ENCODE measurements at regions not wholly inside any gene's neighbourhood (a gene's known extent, or its start where the extent isn't known, plus 50 kb on each side); places are given as distances from the start of the nearest gene placed in this dataset.

DNA sequence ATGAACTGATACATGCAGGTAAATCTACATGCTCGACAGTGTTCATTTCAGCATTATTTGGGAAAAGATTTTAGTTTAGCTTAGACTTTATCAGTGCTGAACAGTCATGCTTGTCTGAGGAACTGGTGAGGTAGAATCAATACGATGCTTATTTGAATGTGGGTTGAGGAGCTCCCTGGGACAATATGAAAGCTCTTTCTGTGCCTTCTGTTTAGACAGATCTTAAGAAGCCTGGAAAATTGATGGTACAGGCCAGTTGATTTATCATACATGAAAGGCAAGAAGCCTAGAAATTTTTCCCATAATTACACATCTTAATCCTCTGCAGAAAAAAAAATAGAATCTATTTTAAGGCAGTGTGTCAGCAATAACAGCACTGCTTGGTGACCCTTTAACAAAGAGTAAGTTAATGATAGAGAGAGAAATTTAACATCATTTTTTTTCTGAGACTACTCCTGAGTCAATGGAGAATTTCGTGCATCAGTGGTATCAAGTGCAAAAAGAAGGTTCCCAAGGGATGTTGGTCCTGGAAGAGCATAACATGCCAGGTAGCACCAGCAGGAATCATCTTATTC, 252.2 kb upstream of the CDH20 start:
- no peak for DNase-seq (ENCODE audit: low spot score)

DNA sequence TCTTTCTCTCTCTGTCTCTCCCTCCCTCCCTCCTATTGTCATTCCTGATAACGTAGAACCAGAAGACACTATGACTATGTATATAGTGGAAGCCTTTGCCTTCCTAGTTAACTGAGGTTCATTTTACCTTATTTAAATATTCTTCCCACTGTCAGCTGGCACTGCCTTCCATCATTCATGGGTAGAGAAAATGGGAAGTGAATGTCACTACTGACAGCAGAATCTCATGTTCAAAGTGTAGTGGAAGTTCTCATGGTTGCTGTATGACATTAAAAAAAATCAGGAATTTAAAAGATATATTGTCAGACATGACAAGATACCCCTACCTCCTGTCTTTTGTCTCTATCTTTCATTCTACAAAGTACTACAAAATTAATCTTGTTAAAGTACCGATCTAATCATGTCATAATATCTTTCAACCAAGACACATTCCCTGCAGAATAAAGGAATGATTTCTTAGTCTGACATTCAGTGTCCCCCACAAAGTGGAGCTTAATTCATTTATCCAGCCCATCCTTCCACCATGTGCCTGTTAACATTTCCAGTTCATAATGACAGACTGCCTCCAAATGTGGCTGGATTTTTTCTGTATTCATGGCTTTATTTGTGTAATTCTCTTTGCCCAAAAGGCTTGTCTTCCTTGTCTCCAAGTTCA, 250.1 kb upstream of the CDH20 start:
- DNase-seq (ENCODE audit: low spot score): no peak

DNA sequence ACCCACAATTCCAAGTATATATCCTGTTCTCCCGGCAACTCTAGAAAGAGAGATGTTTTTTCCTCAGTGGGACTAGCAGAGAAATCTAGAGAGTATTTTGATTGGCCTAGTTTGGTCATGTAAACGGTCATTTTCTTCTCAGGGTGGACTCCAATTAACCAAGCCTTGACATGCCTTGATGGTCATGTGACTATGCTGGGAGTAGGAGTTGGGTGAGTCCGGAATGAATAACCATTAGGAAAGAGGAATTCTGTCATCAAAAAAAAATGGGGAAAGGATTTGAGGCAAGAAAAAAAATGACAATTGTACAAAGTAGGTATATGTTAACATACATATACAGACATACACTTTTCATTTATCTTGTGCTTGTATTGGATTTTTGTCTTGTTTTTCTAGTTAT, 248.2 kb upstream of the CDH20 start:
- DNase-seq (ENCODE audit: low spot score): no peak

DNA sequence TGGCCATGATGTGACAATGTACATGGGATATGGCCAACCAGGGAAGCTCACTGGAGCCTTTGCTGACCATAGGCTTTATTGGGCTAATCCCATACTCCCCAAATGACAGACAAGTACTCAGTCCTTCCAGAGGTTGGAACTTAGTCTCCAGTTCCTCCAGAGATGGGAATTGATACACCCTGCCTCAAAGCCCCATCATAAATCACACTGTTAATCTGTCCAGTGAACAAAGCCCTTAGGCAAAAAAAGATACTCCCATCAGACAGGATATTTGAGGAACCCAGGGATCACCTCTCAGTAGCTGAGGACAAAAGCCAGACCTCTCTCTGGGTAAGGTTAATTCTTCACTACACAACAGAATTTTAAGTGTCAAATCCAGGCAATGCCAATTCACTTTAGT, 247.5 kb upstream of the CDH20 start:
- DNase-seq (ENCODE audit: low spot score): no peak

DNA sequence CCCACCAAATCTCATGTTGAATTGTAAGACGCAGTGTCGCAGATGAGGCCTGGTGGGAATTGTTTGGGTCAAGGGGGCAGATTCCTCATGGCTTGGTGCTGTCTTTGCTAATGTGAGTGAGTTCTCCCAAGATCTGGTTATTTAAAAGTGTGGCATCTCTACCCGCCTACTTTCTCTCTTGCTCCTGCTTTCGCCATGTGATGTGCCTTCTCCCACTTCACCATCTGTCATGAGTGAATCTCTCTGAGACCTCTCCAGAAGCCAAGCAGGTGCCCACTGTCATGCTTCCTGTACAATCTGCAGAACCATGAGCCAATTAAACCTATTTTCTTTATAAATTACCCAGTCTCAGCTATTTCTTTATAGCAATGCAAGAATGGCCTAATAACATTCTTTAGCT, 246.6 kb upstream of the CDH20 start:
- DNase-seq (ENCODE audit: low spot score): no peak

DNA sequence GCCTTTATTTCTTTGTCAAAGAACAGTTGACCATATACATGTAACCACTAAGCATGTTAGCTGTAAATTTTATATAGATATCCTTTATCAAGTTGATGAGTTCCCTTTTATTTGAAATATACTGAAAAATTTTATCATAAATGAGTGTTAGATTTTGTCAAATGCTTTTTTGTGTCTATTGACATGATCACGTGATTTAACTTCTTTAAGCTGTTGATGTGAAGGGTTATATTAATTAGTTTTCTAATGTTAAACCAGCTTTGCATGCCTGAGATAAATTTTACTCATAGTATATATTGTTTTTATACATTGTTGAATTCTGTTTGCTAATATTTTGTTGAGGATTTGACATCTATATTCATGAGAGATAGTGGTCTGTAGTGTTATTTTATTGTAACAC, 241.9 kb upstream of the CDH20 start:
- no peak for DNase-seq (ENCODE audit: low spot score)

DNA sequence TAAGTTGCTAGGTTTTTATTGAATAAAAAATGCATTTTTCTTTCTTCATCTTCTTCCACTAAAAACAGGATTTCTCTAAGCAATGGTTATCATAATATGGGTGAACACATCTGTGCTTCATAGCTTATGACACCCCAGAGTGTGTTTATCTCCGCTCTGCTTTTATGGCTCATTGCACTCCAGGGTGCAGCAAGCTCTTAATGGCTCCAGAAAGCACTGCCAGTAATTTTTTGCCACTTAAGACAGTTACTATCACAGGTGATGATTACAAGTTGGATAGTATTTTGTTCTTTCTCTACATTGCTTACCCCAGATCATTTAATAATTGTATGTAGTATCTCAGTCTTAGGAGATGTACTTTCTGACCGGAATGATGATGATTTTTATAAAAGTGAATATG, 239.3 kb upstream of the CDH20 start:
- no peak for DNase-seq (ENCODE audit: low spot score)

DNA sequence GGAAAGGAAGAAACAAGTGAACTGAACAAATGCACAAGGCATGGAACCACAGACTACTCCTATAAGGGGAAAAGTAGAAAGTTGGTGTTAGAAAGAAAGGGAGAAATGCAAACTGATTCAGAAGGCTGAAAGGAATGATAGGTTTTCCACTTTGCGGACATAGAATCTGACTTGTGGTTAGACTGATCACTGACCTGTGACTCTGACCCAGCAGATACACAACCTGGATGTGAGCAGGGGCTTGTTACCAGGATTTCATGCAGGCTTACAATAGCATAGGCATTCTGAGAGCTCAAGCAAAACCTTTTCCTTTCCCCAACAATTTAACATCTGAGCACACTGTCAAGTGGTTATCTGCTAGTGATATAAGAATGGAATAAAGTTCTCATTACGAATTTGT, 237.0 kb upstream of the CDH20 start:
- DNase-seq (ENCODE audit: low spot score): no peak

DNA sequence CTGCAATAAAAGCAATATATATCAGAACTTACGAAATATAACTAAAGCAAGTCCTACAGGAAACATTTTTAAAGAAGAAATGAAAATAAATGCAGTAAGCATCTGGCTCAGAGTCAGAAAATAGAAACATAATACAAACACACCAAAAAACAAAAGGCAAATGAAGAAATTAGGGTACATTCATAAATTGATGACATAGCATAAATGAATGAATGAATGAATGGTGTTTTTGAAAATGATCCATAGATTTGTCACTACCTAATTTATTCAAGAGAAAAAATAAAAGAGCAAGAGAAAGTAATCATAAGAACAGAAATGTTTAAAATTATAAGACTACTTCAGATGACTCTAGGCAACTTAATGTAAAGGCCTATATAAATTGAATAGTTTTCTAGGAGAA, 226.1 kb upstream of the CDH20 start:
- no peak for DNase-seq (ENCODE audit: low spot score)

DNA sequence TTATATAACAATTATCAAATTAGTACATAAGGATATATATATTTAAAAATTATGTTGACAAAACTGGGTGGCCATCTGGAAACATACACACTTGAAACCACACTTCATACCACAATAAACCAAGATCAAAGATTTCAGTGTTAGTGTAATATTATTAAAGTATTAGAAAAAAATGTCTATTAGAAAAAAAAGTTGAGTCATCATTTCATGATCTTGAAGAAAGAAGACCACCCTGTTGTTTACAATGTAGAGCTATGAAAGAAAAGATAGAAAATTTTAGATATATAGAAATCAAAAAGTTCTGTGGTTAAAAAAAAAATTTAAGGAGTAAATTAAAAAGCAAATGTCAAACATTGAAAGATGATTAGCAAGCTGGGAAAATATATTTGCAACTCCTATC, 224.5 kb upstream of the CDH20 start:
- DNase-seq (ENCODE audit: low spot score): no peak

DNA sequence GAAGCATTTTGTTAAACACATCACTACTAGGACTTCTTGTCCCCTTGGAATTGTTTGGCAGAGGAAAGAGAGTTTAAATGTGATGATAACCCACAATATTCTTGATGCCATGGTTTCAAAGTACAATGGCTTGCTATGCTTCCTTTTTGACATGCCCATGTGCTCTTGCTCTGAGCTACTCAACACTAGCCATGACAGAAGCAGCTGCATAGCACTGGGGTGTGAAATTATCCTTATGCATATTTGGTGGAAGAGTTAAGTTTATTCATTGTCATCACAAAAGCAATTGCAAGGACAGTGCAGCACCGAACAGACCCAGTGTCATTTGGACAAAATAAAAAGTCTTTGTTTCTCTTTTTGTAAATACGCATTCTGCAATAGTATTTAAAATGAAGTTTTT, 209.9 kb upstream of the CDH20 start:
- no peak for DNase-seq (ENCODE audit: low spot score)

DNA sequence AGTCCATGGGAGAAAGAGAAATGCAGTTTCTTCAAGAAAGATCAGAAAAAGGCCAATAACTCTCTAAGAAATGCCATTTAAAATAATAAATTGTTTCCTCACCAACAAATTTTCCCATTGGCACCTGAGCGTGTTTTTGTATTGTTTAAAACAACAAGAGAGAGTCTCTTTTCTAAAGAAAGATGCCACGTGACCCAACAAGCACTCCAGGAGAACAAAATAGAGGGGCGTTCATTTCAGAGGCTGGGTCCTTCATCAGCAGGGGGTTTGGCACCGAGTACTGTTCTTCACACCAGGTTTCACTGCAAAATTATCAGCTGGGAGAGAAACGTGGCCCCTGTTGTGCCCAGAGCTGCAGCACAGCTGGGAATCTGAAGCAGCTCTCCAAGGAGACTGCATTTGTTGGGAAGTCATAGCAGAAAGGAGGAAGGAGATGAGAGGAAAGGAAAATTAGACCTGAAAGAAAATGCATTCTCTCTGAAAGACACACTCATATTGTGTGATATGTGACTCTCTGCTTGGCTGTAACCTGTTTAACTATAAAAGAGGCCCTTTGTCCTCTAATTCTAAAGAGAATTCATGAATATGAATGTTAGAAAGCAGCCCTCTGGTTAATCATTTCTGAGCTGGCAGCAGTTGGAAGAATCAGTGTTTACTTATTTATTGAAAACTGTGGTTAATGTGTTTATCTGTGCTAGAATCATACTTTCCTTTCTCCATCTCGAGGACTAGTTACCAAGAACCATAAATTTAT, 205.3 kb upstream of the CDH20 start:
- DNase-seq (ENCODE audit: low spot score): no peak

DNA sequence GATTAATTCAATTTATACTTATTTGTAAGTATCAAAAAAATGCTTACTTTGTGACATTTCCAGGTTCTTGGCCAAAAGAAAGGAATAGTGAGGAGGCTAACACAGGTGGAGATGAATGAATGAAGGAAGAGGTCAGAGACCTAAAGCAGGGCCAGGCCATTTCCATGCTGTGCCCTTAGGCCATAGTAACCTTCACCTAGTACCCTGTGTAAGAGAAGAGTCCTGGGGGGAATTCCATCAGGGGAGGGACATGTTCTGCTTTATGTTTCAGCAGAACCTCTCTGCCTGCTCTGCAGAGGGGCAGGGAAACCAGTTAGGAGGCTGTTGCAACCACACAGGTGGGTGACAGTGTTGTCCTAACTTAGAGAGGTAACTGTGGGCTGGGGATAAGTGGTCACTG, 204.2 kb upstream of the CDH20 start:
- no peak for DNase-seq (ENCODE audit: low spot score)

DNA sequence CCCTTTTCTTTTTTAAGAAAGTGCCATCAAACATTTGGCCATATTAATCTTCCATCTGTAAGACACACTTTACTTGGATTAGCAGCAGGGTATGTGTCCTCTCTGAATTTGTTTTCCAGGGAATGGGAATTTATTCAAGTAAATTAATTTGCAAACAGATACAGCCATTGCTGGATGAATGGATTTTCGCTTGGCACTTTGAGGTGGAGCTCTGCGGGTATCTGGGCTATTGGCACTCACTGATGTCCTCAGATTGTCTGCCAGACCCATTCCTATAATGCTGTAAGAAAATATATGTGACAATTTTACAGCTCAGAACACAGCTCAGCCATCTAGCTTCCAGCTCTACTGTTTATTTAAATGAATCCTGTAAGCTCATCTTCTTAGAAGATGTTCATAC, 201.2 kb upstream of the CDH20 start:
- no peak for DNase-seq (ENCODE audit: low spot score)

DNA sequence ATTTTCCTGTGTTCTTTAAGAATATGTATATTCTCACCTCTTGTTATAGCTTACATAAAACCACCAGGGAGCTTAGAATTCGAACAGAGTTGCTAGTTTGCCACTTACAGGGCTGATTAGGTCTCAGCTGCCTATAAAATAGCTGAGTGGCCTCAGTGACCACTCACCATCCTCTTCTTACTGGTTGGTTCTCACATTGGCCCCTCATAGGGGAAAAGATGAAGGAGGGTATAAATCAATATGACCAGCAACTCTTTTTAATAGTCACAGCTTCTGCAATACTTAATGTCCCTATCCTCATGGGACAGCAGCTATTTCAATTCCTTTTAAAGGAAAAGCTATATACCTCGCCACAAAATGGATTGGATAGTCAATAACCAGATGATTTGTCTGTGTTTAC, 199.4 kb upstream of the CDH20 start:
- no peak for DNase-seq (ENCODE audit: low spot score)

DNA sequence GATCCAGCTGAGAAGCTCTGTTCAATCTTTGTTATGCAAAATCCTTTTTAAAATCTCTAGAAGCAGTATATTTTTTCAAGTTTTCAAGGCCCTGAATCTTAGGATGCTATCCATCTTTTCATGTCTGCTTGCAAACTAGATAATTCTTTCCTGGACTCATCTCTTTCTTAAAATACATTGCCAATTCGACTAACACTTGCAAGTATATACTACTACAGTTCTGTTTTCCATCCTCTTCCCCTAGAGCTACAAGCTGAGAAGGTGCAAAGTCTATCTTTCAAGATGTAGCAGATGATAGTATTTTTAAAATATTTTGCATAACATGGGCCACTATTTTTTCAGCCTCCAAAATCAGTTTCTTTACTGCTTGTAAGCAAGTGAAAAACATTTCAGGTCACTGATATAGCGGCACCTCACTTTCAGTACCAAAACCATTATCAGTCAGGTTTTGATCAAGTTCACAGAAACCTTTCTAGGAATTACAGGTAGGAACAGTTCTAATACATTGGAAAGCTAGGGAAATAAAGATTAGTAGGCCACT, 196.4 kb upstream of the CDH20 start:
- DNase-seq (ENCODE audit: low spot score): no peak

DNA sequence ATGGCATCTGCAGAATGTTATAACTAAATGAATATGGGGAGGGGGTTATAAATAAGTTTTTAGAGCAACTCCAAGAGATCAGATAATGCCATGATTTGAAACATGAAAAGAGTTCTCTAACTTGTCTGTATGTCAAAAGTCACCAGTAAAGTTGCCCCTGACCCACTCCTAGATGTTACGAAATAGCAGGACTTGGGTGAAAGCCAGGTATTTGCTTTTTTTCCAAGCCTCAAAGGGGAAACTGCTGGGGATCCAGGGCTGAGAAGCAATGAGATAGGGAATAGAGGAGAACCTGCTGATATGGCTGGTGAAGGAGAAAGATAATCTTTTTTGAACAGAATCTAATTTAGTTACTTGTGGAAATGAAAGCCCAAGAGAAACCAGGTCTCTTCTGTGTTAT, 191.5 kb upstream of the CDH20 start:
- no peak for DNase-seq (ENCODE audit: low spot score)

DNA sequence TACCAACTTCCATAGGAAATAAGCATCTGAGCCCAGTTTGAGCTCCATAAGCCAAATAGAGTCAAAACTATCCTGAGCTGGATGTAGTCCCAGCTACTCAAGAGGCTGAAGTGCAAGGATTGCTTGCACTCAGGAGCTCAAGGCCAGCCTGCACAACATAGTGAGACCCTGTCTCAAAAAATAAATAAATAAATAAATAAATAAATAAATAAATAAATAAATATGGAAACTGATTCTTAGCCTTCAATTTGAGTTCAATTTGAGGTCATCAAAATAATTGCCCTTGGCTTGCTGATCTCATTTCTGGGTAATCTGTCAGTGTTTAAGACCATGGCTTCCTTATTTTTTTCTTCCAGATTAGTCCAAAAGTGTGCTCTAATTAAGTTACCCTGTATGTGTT, 184.9 kb upstream of the CDH20 start:
- DNase-seq (ENCODE audit: low spot score): no peak

DNA sequence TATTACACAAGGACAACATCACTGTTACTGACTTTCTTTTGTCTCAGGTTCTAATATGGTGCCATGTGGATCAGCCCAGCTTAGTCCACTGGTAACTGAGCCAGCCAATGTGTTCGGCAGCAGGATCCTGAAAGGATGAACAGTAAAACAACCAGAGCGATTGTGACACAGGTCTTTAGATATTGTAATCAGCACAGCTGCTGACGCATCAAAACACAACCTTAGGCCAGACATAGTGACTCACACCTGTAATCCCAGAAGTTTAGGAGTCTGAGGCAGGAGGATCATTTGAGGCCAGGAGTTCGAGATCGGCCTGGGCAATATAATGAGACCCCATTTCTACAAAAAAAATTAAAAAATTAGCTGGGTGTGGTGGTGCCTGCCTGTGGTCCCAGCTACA, 183.4 kb upstream of the CDH20 start:
- DNase-seq (ENCODE audit: low spot score): no peak

DNA sequence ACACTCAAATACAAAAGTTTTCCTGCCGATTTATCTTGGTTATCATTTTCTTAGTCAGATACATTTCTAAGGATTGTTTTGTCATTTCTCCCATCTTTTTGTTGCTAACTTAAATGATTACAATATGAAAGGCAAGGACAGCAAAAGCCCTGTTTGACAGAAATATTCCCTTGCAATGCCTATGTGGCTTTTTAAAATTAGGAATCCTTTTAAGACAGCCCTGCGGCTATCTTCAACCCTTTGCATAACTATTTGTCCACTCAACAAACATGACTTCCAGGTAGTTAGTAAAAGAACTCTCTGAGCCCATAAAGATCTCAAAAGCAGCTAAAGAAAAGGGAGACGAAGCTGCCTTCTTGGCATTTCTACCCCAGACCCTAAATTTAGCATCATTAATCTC, 179.7 kb upstream of the CDH20 start:
- DNase-seq (ENCODE audit: low spot score): no peak

DNA sequence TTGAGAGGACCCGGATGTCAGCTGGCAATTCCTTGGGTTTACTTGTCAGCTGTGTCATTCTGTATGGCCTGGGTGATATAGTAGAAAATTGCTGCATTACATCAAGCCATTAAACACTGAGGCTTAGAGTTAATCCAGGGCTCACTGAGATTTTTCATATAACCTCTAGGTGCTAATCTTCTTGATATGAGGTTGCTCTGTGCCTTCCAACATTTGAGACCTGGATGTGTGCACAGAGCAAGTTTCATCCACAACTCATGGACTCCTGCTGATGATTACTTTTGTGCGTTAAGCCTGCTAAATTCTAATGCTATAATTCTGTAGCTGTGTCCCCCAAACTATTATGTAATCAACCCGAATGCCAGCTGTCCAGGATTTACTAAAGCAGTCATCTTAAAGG, 178.4 kb upstream of the CDH20 start:
- DNase-seq (ENCODE audit: low spot score): no peak

DNA sequence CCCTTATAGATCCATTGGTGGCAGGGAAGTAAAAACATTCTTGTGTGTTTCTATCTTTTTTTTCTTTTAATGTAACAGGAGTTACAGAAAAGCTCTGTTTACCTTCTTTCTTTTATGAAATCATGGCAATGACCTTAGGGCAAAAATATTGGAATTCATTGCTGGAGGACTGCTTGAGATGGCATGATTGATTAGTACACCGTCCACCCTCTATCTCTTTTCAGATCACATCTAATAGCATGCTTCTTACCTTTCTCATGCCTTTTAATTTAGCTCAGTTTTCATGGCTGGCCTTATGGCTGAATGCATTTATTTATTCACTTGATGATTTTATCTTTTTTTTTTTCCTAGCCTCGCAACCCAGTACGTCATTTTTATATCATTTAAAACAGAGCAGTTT, 177.6 kb upstream of the CDH20 start:
- no peak for DNase-seq (ENCODE audit: low spot score)

DNA sequence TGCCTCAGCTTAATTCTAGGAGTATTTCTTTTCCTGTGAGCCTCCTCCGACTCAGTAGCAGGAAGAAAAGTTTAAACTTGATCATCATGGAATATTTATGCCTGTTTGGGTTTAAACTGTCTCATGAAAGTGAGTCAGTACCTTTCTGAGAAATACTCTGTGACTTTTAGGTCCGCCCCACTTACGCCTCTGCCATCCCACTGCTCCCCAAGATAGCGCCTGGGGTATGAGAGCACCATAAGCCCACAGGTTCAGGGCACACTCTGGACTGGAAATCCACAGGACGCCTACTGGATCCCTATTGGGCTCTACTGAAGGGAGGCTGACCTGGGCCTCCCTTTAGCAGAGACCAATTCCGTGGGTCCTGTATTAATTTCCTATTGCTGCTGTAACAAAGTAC, 175.8 kb upstream of the CDH20 start:
- DNase-seq (ENCODE audit: low spot score): no peak
